ENCODE measurements at regions not wholly inside any gene's neighbourhood (a gene's known extent, or its start where the extent isn't known, plus 50 kb on each side); places are given as distances from the start of the nearest gene placed in this dataset.
A peak's percentile ranks its signal among the peaks of the same experiment; 100 is the strongest.

DNA sequence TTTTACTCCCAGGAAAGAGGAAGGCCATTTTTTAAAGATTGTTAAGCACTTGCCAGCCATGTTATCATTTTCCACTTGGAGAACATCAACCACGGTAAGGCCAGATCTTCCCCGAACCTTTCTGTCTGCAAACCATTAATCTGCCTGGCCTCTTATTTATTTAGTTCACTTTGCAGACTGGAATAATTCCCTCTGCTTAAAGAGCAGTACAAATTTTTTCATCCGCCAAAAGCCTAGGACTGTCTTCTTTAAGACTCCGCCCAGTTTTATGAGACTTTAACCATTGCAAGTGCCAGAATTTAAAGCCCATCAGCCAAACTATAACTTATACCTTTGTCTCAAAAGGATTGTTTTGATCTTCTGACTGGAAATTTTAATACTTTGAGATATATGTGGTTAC, 426.3 kb downstream of the KCTD12 start:
- in situ Hi-C loops (cut with MboI; ENCODE audit: low sequenced_read_pairs, unreplicated experiment) = loop anchor here (25.0 kb wide), 1 partner anchor 773 kb away; no protein-coding TSS in a partner anchor
- TF ChIP-seq, protein P1, sequence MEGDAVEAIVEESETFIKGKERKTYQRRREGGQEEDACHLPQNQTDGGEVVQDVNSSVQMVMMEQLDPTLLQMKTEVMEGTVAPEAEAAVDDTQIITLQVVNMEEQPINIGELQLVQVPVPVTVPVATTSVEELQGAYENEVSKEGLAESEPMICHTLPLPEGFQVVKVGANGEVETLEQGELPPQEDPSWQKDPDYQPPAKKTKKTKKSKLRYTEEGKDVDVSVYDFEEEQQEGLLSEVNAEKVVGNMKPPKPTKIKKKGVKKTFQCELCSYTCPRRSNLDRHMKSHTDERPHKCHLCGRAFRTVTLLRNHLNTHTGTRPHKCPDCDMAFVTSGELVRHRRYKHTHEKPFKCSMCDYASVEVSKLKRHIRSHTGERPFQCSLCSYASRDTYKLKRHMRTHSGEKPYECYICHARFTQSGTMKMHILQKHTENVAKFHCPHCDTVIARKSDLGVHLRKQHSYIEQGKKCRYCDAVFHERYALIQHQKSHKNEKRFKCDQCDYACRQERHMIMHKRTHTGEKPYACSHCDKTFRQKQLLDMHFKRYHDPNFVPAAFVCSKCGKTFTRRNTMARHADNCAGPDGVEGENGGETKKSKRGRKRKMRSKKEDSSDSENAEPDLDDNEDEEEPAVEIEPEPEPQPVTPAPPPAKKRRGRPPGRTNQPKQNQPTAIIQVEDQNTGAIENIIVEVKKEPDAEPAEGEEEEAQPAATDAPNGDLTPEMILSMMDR (IDR thresholded peaks at IDR 0.05; ENCODE audit: borderline replicate concordance, control extremely low read depth, extremely low read depth, insufficient read depth, missing control alignments) = no peak
- no peak for DNase-seq (ENCODE audit: low spot score)

DNA sequence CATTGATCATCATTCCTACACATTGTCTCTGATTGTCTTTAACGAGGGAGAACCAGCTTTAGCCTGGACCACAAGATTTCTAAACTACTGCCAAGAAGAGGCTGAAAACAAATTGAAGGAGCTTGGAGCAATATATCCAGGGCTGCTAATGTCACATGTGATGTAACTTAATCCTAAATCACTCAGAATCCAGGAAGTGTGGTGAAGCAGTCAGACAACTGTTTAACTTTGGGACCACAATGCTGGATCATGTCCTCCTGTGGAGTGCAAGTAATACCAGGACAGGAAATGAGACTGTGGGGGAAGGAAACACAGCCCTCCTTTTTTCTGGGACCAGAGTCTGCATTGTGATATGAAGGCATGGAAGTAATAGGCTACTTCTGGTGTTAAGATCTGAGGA, 430.2 kb downstream of the KCTD12 start:
- TF ChIP-seq, protein P1 (IDR thresholded peaks at IDR 0.05; ENCODE audit: borderline replicate concordance, control extremely low read depth, extremely low read depth, insufficient read depth, missing control alignments) = no peak
- in situ Hi-C loops (cut with MboI; ENCODE audit: low sequenced_read_pairs, unreplicated experiment) = loop anchor here (25.0 kb wide), 1 partner anchor 769 kb away; no protein-coding TSS in a partner anchor
- DNase-seq (ENCODE audit: low spot score) = no peak

DNA sequence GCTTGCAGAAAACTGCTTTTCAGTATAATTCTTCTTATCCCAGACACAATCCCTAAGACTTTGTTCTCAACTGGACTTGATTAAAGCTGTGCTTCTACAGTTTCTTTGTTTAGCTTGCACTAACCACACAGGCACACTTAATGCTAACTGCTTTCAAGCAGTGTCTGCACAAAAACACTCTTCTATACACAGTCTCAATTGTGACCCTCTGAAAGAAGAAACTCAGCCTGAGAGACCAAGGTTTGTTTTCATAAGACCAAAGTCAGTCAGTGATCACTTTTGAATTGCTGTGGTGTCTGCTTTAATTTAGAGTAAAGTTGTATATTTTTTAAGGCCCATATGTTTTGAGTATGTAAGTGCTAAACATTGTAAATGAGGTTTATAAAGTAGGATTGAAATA, 431.2 kb downstream of the KCTD12 start:
- no peak for DNase-seq (ENCODE audit: low spot score)
- in situ Hi-C loops (cut with MboI; ENCODE audit: low sequenced_read_pairs, unreplicated experiment) = loop anchor here (25.0 kb wide), 1 partner anchor 768 kb away; no protein-coding TSS in a partner anchor
- TF ChIP-seq, protein P1 (IDR thresholded peaks at IDR 0.05; ENCODE audit: borderline replicate concordance, control extremely low read depth, extremely low read depth, insufficient read depth, missing control alignments) = no peak

DNA sequence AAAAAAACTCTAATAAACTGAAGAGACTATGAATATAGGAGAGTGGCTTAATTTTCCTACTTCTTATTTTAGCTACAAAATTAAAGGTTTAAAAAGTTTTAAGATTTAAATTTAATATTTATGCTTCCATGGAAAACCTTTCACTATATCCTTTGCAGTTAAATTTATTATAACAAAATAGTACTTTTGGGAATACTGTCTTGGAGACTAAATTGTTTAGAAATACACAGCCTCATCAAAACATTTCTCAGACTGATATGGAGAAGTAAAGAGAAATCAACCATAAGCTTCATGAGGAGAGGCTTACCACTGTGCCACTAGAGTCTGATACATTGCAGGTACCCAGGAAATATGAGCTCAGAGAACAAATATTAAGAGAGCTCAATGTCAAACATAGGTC, 436.5 kb downstream of the KCTD12 start:
- no peak for DNase-seq (ENCODE audit: low spot score)
- in situ Hi-C loops (cut with MboI; ENCODE audit: low sequenced_read_pairs, unreplicated experiment) = loop anchor here (25.0 kb wide), 1 partner anchor 762 kb away; no protein-coding TSS in a partner anchor

DNA sequence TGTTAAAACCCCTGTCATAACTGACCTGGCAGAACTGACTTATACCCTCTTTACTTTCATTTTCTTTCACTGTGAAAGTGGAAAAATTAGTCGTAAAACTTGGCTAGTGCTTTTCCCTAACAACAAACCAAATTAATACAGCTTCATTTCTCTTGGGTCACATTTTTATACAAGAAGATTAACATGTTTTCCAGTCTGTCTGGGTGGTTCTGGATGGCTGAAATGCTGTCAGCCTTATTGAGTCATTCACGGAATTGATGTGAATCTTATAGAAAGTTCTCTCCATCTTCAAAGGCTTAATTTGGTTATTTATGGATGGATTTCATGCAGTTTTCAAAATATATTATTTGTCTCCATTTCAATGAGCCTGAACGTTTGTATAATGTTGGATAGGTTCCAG, 440.0 kb downstream of the KCTD12 start:
- TF ChIP-seq, protein P1 (IDR thresholded peaks at IDR 0.05; ENCODE audit: borderline replicate concordance, control extremely low read depth, extremely low read depth, insufficient read depth, missing control alignments) = no peak
- in situ Hi-C loops (cut with MboI; ENCODE audit: low sequenced_read_pairs, unreplicated experiment) = no loop called here
- no peak for DNase-seq (ENCODE audit: low spot score)

More for the DNA sequence above, 436.5 kb downstream of the KCTD12 start:
- TF ChIP-seq, protein P1 (IDR thresholded peaks at IDR 0.05; ENCODE audit: borderline replicate concordance, control extremely low read depth, extremely low read depth, insufficient read depth, missing control alignments) = no peak

DNA sequence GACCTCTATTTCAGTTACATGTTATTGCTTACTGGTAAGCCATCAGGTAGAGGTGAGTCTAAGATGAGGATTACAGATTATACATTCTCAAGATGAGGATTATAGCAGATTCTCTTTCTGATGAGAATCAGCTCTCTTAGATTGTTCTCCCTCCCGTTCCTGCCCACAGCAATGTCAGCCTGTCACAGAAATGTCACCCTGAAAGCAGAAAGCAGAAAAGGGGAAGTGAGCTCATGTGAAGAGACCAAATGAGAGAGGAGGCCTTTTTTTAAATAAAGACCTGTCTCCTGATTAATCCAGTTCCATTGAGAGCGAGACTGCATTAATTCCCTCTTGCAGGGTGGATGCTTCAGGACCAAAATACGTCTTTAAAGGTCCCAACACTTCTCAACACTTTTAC, 445.6 kb downstream of the KCTD12 start:
- in situ Hi-C loops (cut with MboI; ENCODE audit: low sequenced_read_pairs, unreplicated experiment) = no loop called here
- DNase-seq (ENCODE audit: low spot score) = peak; percentile 56
- TF ChIP-seq, protein P1 (IDR thresholded peaks at IDR 0.05; ENCODE audit: borderline replicate concordance, control extremely low read depth, extremely low read depth, insufficient read depth, missing control alignments) = no peak

Measured in GM13976 (cell line).